ENCODE measurements at regions not wholly inside any gene's neighbourhood (a gene's known extent, or its start where the extent isn't known, plus 50 kb on each side); places are given as distances from the start of the nearest gene placed in this dataset.

DNA sequence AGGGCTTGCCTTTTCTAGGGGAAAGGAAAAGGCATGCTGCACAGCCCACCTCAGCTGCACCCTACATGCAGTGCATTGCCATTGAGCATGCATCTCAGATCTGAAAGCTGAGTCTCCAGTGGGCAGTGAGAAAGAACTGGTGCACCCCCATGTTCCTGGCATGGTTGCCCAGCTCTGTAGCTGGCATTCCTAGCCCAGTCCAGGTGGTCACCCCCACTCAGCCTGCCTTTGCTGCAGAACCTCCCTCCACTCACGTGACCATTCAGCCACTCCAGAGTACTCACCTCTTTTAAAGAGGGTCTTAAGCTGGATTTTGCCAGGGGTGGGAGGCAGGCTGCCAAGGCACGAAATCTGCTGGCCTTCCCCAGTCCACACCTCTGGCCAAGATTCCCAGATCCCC, 208.6 kb upstream of the TOPAZ1 start:
- Histone ChIP-seq H3K27me3 (ENCODE audit: low read depth) (peaks cover 4% of the 10 kb centered on the region), H3K36me3 (no peaks in the 10 kb centered on the region), H3K4me1 (no peaks in the 10 kb centered on the region), H3K9me3 (no peaks in the 10 kb centered on the region), H3K27ac (no peak overlapping the region), H3K4me3 (no peak overlapping the region)
- peak in 1 of 2 donors; percentile 22 for ATAC-seq
- DNase-seq, result no peak
- TF ChIP-seq, protein P1, sequence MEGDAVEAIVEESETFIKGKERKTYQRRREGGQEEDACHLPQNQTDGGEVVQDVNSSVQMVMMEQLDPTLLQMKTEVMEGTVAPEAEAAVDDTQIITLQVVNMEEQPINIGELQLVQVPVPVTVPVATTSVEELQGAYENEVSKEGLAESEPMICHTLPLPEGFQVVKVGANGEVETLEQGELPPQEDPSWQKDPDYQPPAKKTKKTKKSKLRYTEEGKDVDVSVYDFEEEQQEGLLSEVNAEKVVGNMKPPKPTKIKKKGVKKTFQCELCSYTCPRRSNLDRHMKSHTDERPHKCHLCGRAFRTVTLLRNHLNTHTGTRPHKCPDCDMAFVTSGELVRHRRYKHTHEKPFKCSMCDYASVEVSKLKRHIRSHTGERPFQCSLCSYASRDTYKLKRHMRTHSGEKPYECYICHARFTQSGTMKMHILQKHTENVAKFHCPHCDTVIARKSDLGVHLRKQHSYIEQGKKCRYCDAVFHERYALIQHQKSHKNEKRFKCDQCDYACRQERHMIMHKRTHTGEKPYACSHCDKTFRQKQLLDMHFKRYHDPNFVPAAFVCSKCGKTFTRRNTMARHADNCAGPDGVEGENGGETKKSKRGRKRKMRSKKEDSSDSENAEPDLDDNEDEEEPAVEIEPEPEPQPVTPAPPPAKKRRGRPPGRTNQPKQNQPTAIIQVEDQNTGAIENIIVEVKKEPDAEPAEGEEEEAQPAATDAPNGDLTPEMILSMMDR (IDR thresholded peaks at IDR 0.05), result no peak
- intact Hi-C loops (cut with DNase I), result no loop called here

DNA sequence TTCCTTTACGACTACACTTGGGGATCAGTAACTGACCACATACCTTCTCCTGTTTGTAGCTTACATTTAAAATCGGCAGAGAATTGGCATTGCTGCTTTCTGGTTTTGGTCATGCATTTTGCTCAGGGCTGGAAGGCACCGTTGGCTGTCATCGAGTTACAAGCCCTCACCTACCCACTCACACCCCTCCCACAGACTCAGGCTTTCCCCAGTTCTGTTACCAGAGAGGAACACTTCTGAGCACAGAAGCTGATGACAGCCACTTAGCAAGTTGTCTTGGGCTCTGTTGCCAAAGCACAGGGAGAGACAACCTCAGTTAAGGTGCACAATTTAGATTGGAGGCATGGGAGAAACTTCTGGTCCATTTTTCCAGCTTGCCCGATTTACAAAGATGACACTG, 204.8 kb upstream of the TOPAZ1 start:
- DNase-seq (no peak), ATAC-seq (no peak)
- intact Hi-C loops (cut with DNase I), result no loop called here
- TF ChIP-seq, protein P1 (IDR thresholded peaks at IDR 0.05), result no peak
- H3K27me3 ChIP-seq (ENCODE audit: low read depth), result no peaks in the 10 kb centered on the region
- H3K4me3 ChIP-seq, result no peak overlapping the region
- H3K4me1 ChIP-seq, result no peaks in the 10 kb centered on the region
- H3K27ac ChIP-seq, result no peak overlapping the region
- no peaks in the 10 kb centered on the region for H3K36me3 ChIP-seq
- H3K9me3 ChIP-seq, result no peaks in the 10 kb centered on the region

DNA sequence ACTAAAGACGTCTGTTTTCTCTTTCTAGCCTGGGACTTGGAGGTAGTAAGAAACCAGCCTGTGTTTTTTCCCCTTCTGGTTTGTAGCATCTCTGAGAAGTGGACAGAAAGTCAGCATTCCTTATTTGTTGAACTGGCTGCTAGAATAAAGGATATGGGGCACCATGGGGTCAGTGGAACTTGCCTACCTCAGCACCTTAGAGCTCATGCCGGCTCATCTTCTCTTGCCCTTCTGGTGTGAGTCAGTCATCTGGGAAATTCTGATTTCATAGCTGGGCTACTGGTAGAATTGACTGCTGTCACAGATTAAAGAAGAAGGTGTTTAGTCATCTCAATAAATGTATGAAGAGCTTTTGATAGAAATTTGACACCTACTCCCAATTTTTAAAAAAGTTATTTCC, 202.7 kb upstream of the TOPAZ1 start:
- H3K4me3 ChIP-seq, result no peak overlapping the region

DNA sequence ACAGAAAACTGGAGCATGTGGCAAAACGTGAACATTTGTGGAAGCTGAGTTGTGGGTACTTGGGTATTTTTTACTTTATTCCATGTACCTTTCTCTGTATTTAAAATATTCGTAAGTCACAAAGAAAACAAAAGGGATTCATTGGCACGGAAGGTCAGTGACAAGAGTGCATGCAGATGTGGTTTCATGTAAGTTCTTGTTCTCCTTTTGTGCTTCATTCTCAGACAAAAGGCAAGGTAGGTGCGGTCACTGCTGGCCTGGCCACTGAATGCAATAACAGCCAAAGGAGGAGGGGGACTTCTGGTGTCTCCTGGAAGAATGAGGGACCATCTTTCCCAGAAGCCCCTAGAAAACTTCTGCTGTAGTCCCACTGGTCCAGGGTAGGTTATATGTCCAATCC, 200.0 kb upstream of the TOPAZ1 start:
- Histone ChIP-seq H3K36me3 (no peaks in the 10 kb centered on the region), H3K9me3 (no peaks in the 10 kb centered on the region), H3K27ac (no peak overlapping the region), H3K27me3 (ENCODE audit: low read depth) (no peaks in the 10 kb centered on the region), H3K4me3 (no peak overlapping the region), H3K4me1 (no peaks in the 10 kb centered on the region)
- TF ChIP-seq, protein P1 (IDR thresholded peaks at IDR 0.05), result no peak
- intact Hi-C loops (cut with DNase I), result no loop called here
- ATAC-seq (no peak), DNase-seq (no peak)

More for the DNA sequence above, 202.7 kb upstream of the TOPAZ1 start:
- intact Hi-C loops (cut with DNase I), result no loop called here
- no peak for ATAC-seq
- H3K27me3 ChIP-seq (ENCODE audit: low read depth), result no peaks in the 10 kb centered on the region
- H3K9me3 ChIP-seq, result no peaks in the 10 kb centered on the region
- DNase-seq, result no peak
- no peak overlapping the region for H3K27ac ChIP-seq
- H3K4me1 ChIP-seq, result no peaks in the 10 kb centered on the region
- H3K36me3 ChIP-seq, result no peaks in the 10 kb centered on the region
- TF ChIP-seq, protein P1 (IDR thresholded peaks at IDR 0.05), result no peak

DNA sequence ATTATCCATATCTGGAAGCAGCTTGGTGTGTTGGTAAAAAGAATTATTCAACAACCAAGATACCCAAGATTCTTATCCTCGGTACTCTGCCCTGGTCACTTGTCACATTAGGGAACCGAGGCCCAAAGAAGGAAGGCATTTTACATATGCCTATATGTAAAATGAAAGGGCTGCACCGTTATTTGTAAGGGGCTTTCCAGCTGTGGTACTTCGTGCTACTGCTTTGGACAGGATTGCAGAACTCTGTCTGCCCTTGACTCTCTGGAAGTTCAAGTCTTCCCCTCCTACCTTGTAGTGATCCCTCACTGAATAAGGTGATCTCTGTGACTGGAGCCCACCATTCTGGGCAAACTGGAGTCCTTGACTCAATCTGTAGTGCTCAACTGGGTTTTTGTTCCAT, 198.9 kb upstream of the TOPAZ1 start:
- TF ChIP-seq, protein P1 (IDR thresholded peaks at IDR 0.05), result no peak
- intact Hi-C loops (cut with DNase I), result no loop called here
- Histone ChIP-seq H3K27ac (no peak overlapping the region), H3K36me3 (no peaks in the 10 kb centered on the region), H3K27me3 (ENCODE audit: low read depth) (no peaks in the 10 kb centered on the region), H3K4me3 (no peak overlapping the region), H3K9me3 (no peaks in the 10 kb centered on the region), H3K4me1 (no peaks in the 10 kb centered on the region)
- DNase-seq (no peak), ATAC-seq (no peak)

Measured in lower lobe of right lung (tissue), 2 donors.